ENCODE measurements at regions not wholly inside any gene's neighbourhood (a gene's known extent, or its start where the extent isn't known, plus 50 kb on each side); places are given as distances from the start of the nearest gene placed in this dataset.

DNA sequence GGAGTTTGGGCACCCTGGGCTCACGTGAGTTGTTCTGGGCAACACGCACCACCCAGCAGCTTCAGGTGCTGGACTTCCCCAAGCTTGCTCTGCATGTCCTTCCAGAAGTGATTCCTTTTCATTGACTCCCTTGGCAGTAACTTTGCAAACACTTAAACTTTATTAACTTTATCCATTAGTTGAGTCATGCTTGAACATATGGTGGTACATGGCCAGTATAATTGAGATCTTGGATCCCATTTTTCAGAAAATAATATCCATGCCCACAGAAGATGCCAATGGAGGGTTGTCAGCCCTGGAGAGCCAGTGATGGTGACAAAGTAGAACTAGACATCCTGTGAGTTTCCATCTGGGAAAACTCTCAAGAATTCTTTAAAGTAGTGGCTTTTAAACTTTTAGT lies 144.2 kb downstream of the COPS8 start:
- TF ChIP-seq CTCF (conservative IDR thresholded peaks at IDR 0.05) (no peak), ZFX (IDR thresholded peaks at IDR 0.05) (no peak)
